A673 (cell line): ENCODE measurements at regions not wholly inside any gene's neighbourhood (a gene's known extent, or its start where the extent isn't known, plus 50 kb on each side); places are given as distances from the start of the nearest gene placed in this dataset.

Experiments used
- EZH2 ChIP-seq: fragments of 200-600 bp; sonication (generic); IDR thresholded peaks from 2 replicates; pipeline ENCODE4 v1.6.1; 2017; ENCODE audit warnings: borderline replicate concordance, low read depth, mild to moderate bottlenecking, mixed read lengths, antibody characterized with exemption, low read length; ENCODE audit not compliant: poor library complexity, severe bottlenecking
- TF ChIP-seq, protein P1 (sequence below): fragments of 300-800, 200-600 bp; sonication (generic); conservative IDR thresholded peaks from 2 replicates; pipeline ENCODE4 v1.5.1; 2017; ENCODE audit warnings: low read depth, mild to moderate bottlenecking, antibody characterized with exemption, low read length, moderate library complexity, mixed read lengths

DNA sequence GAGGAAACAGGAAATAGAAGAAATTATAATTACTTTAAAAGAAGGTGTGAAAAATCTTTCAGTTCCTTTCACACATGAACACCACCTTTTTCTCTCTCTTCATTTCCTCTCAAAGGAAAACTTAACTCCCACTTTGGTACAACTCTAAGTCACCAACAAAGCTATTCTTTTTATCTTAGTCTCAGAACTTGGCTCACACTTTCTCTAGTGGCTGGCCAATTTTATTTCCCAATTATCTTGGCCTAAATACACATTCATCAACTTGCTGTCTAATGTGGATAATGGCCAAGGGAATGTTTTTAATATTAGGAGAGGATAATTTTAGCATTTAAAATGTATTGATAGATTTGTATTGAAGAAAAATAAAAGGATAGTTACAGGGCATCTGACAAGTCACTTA is 64.5 kb upstream of the NAV3 start:
- no peak for TF ChIP-seq EZH2
- TF ChIP-seq, protein P1, sequence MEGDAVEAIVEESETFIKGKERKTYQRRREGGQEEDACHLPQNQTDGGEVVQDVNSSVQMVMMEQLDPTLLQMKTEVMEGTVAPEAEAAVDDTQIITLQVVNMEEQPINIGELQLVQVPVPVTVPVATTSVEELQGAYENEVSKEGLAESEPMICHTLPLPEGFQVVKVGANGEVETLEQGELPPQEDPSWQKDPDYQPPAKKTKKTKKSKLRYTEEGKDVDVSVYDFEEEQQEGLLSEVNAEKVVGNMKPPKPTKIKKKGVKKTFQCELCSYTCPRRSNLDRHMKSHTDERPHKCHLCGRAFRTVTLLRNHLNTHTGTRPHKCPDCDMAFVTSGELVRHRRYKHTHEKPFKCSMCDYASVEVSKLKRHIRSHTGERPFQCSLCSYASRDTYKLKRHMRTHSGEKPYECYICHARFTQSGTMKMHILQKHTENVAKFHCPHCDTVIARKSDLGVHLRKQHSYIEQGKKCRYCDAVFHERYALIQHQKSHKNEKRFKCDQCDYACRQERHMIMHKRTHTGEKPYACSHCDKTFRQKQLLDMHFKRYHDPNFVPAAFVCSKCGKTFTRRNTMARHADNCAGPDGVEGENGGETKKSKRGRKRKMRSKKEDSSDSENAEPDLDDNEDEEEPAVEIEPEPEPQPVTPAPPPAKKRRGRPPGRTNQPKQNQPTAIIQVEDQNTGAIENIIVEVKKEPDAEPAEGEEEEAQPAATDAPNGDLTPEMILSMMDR, result no peak
